HG02642 (cell line): ENCODE measurements at regions not wholly inside any gene's neighbourhood (a gene's known extent, or its start where the extent isn't known, plus 50 kb on each side); places are given as distances from the start of the nearest gene placed in this dataset.
"Not testable (repeated sequence)": the region's sequence is repeated elsewhere in the genome, so short reads cannot be mapped to it uniquely, and the experiment has no call there.

Experiments
- ATAC-seq: cut with Tn5 transposase; IDR thresholded peaks from one replicate; pipeline ENCODE4 v1.9.1; 2021; ENCODE audit warnings: mild to moderate bottlenecking; ENCODE audit not compliant: unreplicated experiment, poor library complexity

DNA sequence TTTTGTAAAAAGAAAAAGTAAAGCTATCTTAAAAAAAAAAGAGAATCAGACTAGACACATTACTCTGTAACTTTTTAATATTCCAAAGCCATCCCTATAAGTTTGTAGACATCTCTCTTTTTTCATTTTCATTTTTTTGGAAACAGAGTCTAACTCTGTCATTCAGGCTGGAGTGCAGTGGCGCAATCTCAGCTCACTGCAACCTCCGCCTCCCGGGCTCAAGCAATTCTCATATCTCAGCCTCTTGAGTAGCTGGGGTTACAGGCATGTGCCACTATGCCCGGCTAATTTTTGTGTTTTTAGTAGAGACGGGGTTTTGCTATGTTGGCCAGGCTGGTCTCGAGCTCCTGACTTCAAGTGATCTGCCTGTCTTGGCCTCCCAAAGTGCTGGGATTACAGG is 51.4 kb upstream of the ANKH start:
- ATAC-seq: not testable (repeated sequence)

GRCh38 chr5:14922456-14922855 is 50.9 kb upstream of the ANKH start:
- ATAC-seq: no peak
